GM19467 (cell line): ENCODE measurements at regions not wholly inside any gene's neighbourhood (a gene's known extent, or its start where the extent isn't known, plus 50 kb on each side); places are given as distances from the start of the nearest gene placed in this dataset.
"Not testable (repeated sequence)": the region's sequence is repeated elsewhere in the genome, so short reads cannot be mapped to it uniquely, and the experiment has no call there.

ENCODE experiments used
- ATAC-seq: cut with Tn5 transposase; IDR thresholded peaks from one replicate; pipeline ENCODE4 v1.9.1; 2021; ENCODE audit warnings: mild to moderate bottlenecking, moderate library complexity; ENCODE audit not compliant: unreplicated experiment

GRCh38 chr3:127045435-127046045, 62.6 kb downstream of the PLXNA1 start:
- ATAC-seq, result no peak

GRCh38 chr3:127046690-127047089, 63.8 kb downstream of the PLXNA1 start:
- ATAC-seq, result not testable (repeated sequence)

GRCh38 chr3:127049393-127049792, 66.5 kb downstream of the PLXNA1 start:
- ATAC-seq, result no peak

GRCh38 chr3:127050733-127051132, 67.8 kb downstream of the PLXNA1 start:
- ATAC-seq, result no peak

- no peak for ATAC-seq
Observed at GRCh38 chr3:127052121-127052561, 69.2 kb downstream of the PLXNA1 start.

GRCh38 chr3:127053026-127053425, 70.1 kb downstream of the PLXNA1 start:
- ATAC-seq, result no peak

- no peak for ATAC-seq
Observed at GRCh38 chr3:127053450-127053849, 70.5 kb downstream of the PLXNA1 start.

GRCh38 chr3:127053979-127054378, 71.1 kb downstream of the PLXNA1 start:
- ATAC-seq, result no peak

- no peak for ATAC-seq
Observed at GRCh38 chr3:127056281-127056680, 73.4 kb downstream of the PLXNA1 start.

- no peak for ATAC-seq
Observed at GRCh38 chr3:127056976-127057375, 74.1 kb downstream of the PLXNA1 start.

- ATAC-seq, result no peak
Observed at GRCh38 chr3:127059072-127059471, 76.2 kb downstream of the PLXNA1 start.

GRCh38 chr3:127061641-127062040, 78.7 kb downstream of the PLXNA1 start:
- no peak for ATAC-seq

GRCh38 chr3:127062926-127063325, 80.0 kb downstream of the PLXNA1 start:
- ATAC-seq, result no peak

GRCh38 chr3:127063916-127064315, 81.0 kb downstream of the PLXNA1 start:
- ATAC-seq, result no peak

- ATAC-seq, result no peak
Observed at GRCh38 chr3:127064391-127065137, 81.6 kb downstream of the PLXNA1 start.

GRCh38 chr3:127065138-127065427, 82.2 kb downstream of the PLXNA1 start:
- ATAC-seq, result no peak

GRCh38 chr3:127065561-127066290, 82.8 kb downstream of the PLXNA1 start:
- no peak for ATAC-seq

- no peak for ATAC-seq
Observed at GRCh38 chr3:127066635-127067034, 83.7 kb downstream of the PLXNA1 start.

- no peak for ATAC-seq
Observed at GRCh38 chr3:127067116-127067910, 84.4 kb downstream of the PLXNA1 start.

- ATAC-seq, result no peak
Observed at GRCh38 chr3:127068111-127068810, 85.3 kb downstream of the PLXNA1 start.

- no peak for ATAC-seq
Observed at GRCh38 chr3:127068871-127069270, 86.0 kb downstream of the PLXNA1 start.
